ENCODE measurements at regions not wholly inside any gene's neighbourhood (a gene's known extent, or its start where the extent isn't known, plus 50 kb on each side); places are given as distances from the start of the nearest gene placed in this dataset.

- 86% methylated on average over 6 of the region's 6 CpGs for WGBS
- Histone ChIP-seq H2BK15ac (ENCODE audit: low read depth, poor library complexity, severe bottlenecking) (peak overlapping the region; percentile 23), H2BK12ac (ENCODE audit: low read length in 2 of 2) (peak overlapping the region; percentile 89 to 96), H3K36me3 (ENCODE audit: control insufficient read depth in 1 of 2, insufficient read depth in 2 of 2, low read depth in 1 of 2, low read length in 2 of 2) (no peaks in the 10 kb centered on the region), H3K23ac (ENCODE audit: low read length in 2 of 2) (no peak overlapping the region), H3K27ac (ENCODE audit: low read length, poor library complexity, severe bottlenecking) (peak overlapping the region; percentile 88), H3K14ac (ENCODE audit: low read length in 2 of 2) (no peak overlapping the region), H3K9me3 (ENCODE audit: control insufficient read depth, low read length) (no peaks in the 10 kb centered on the region), H3K4me1 (ENCODE audit: control insufficient read depth, insufficient read depth, low read depth, low read length) (peaks cover 18% of the 10 kb centered on the region), H3K4me2 (ENCODE audit: low read length, poor library complexity, severe bottlenecking) (no peak overlapping the region), H4K91ac (ENCODE audit: low read length) (peak overlapping the region; percentile 96), H3K79me1 (replicated peaks; ENCODE audit: low read length, poor library complexity, severe bottlenecking) (no peaks in the 10 kb centered on the region), H2AFZ (ENCODE audit: low read depth, low read length) (no peak overlapping the region), H4K8ac (ENCODE audit: low read length) (peak overlapping the region; percentile 70), H2AK5ac (ENCODE audit: low read length, severe bottlenecking) (peak overlapping the region; percentile 24), H2BK120ac (ENCODE audit: low read depth, low read length) (peak overlapping the region; percentile 89), H3K27me3 (ENCODE audit: control insufficient read depth in 1 of 2, insufficient read depth in 1 of 2, low read length in 2 of 2) (no peaks in the 10 kb centered on the region), H3K4me3 (ENCODE audit: insufficient read depth in 1 of 2, low read depth in 1 of 2, low read length in 2 of 2) (no peak overlapping the region), H3K9ac (ENCODE audit: low read length) (peak overlapping the region; percentile 28), H2BK5ac (ENCODE audit: low read depth, low read length, poor library complexity, severe bottlenecking) (no peak overlapping the region), H3K4ac (ENCODE audit: low read depth in 1 of 2, low read length in 2 of 2) (peak overlapping the region; percentile 57 to 87), H3K18ac (ENCODE audit: low read depth in 1 of 2, low read length in 2 of 2) (peak overlapping the region; percentile 40 to 87)
- no peak for DNase-seq
These were observed 143.2 kb downstream of the BOD1 start for GRCh38 chr5:173473288-173473687.

GRCh38 chr5:173472784-173473278, 143.6 kb downstream of the BOD1 start:
- Histone ChIP-seq H2BK120ac (ENCODE audit: low read depth, low read length) (peak overlapping the region; percentile 89), H4K8ac (ENCODE audit: low read length) (peak overlapping the region; percentile 78), H3K9me3 (ENCODE audit: control insufficient read depth, low read length) (no peaks in the 10 kb centered on the region), H3K23ac (ENCODE audit: low read length in 2 of 2) (peak overlapping the region in 1 of 2 experiments; percentile 34), H3K36me3 (ENCODE audit: control insufficient read depth in 1 of 2, insufficient read depth in 2 of 2, low read depth in 1 of 2, low read length in 2 of 2) (no peaks in the 10 kb centered on the region), H3K9ac (ENCODE audit: low read length) (peak overlapping the region; percentile 28), H2BK12ac (ENCODE audit: low read length in 2 of 2) (peak overlapping the region; percentile 34 to 89), H3K18ac (ENCODE audit: low read depth in 1 of 2, low read length in 2 of 2) (peak overlapping the region; percentile 86 to 87), H3K27ac (ENCODE audit: low read length, poor library complexity, severe bottlenecking) (peak overlapping the region; percentile 88), H2AK5ac (ENCODE audit: low read length, severe bottlenecking) (peak overlapping the region; percentile 36), H3K14ac (ENCODE audit: low read length in 2 of 2) (no peak overlapping the region), H3K4me2 (ENCODE audit: low read length, poor library complexity, severe bottlenecking) (no peak overlapping the region), H3K27me3 (ENCODE audit: control insufficient read depth in 1 of 2, insufficient read depth in 1 of 2, low read length in 2 of 2) (no peaks in the 10 kb centered on the region), H2BK15ac (ENCODE audit: low read depth, poor library complexity, severe bottlenecking) (peak overlapping the region; percentile 49), H2AFZ (ENCODE audit: low read depth, low read length) (no peak overlapping the region), H3K4ac (ENCODE audit: low read depth in 1 of 2, low read length in 2 of 2) (peak overlapping the region; percentile 57 to 87), H4K91ac (ENCODE audit: low read length) (peak overlapping the region; percentile 96), H3K4me1 (ENCODE audit: control insufficient read depth, insufficient read depth, low read depth, low read length) (peaks cover 14% of the 10 kb centered on the region), H3K4me3 (ENCODE audit: insufficient read depth in 1 of 2, low read depth in 1 of 2, low read length in 2 of 2) (no peak overlapping the region), H2BK5ac (ENCODE audit: low read depth, low read length, poor library complexity, severe bottlenecking) (no peak overlapping the region), H3K79me1 (replicated peaks; ENCODE audit: low read length, poor library complexity, severe bottlenecking) (no peaks in the 10 kb centered on the region)
- no peak for DNase-seq
- WGBS = 92% methylated on average over 2 of the region's 3 CpGs

GRCh38 chr5:173472164-173472563, 143.9 kb upstream of the STC2 start:
- H3K4ac ChIP-seq (ENCODE audit: low read depth in 1 of 2, low read length in 2 of 2) = no peak overlapping the region
- H2BK15ac ChIP-seq (ENCODE audit: low read depth, poor library complexity, severe bottlenecking) = no peak overlapping the region
- H3K9me3 ChIP-seq (ENCODE audit: control insufficient read depth, low read length) = no peaks in the 10 kb centered on the region
- H3K36me3 ChIP-seq (ENCODE audit: control insufficient read depth in 1 of 2, insufficient read depth in 2 of 2, low read depth in 1 of 2, low read length in 2 of 2) = no peaks in the 10 kb centered on the region
- no peak overlapping the region for H3K14ac ChIP-seq (ENCODE audit: low read length in 2 of 2)
- H2BK12ac ChIP-seq (ENCODE audit: low read length in 2 of 2) = no peak overlapping the region
- peak overlapping the region; percentile 88 for H3K27ac ChIP-seq (ENCODE audit: low read length, poor library complexity, severe bottlenecking)
- peak overlapping the region; percentile 28 for H3K9ac ChIP-seq (ENCODE audit: low read length)
- H3K79me1 ChIP-seq (replicated peaks; ENCODE audit: low read length, poor library complexity, severe bottlenecking) = no peaks in the 10 kb centered on the region
- no peak overlapping the region for H4K91ac ChIP-seq (ENCODE audit: low read length)
- DNase-seq = peak; percentile 94
- H3K23ac ChIP-seq (ENCODE audit: low read length in 2 of 2) = no peak overlapping the region
- no peak overlapping the region for H2BK5ac ChIP-seq (ENCODE audit: low read depth, low read length, poor library complexity, severe bottlenecking)
- H4K8ac ChIP-seq (ENCODE audit: low read length) = no peak overlapping the region
- WGBS = 13% methylated on average over 3 of the region's 3 CpGs
- H3K27me3 ChIP-seq (ENCODE audit: control insufficient read depth in 1 of 2, insufficient read depth in 1 of 2, low read length in 2 of 2) = no peaks in the 10 kb centered on the region
- no peak overlapping the region for H3K4me3 ChIP-seq (ENCODE audit: insufficient read depth in 1 of 2, low read depth in 1 of 2, low read length in 2 of 2)
- H3K18ac ChIP-seq (ENCODE audit: low read depth in 1 of 2, low read length in 2 of 2) = peak overlapping the region in 1 of 2 experiments; percentile 87
- H3K4me1 ChIP-seq (ENCODE audit: control insufficient read depth, insufficient read depth, low read depth, low read length) = peaks cover 12% of the 10 kb centered on the region
- H3K4me2 ChIP-seq (ENCODE audit: low read length, poor library complexity, severe bottlenecking) = no peak overlapping the region
- no peak overlapping the region for H2AFZ ChIP-seq (ENCODE audit: low read depth, low read length)
- H2AK5ac ChIP-seq (ENCODE audit: low read length, severe bottlenecking) = no peak overlapping the region
- H2BK120ac ChIP-seq (ENCODE audit: low read depth, low read length) = no peak overlapping the region

- H4K91ac ChIP-seq (ENCODE audit: low read length) = peak overlapping the region; percentile 30
- H4K8ac ChIP-seq (ENCODE audit: low read length) = no peak overlapping the region
- H2BK15ac ChIP-seq (ENCODE audit: low read depth, poor library complexity, severe bottlenecking) = peak overlapping the region; percentile 44
- H3K9ac ChIP-seq (ENCODE audit: low read length) = no peak overlapping the region
- H3K36me3 ChIP-seq (ENCODE audit: control insufficient read depth in 1 of 2, insufficient read depth in 2 of 2, low read depth in 1 of 2, low read length in 2 of 2) = no peaks in the 10 kb centered on the region
- WGBS = 94% methylated on average over 4 of the region's 4 CpGs
- peak; percentile 59 for DNase-seq
- H2AK5ac ChIP-seq (ENCODE audit: low read length, severe bottlenecking) = no peak overlapping the region
- no peak overlapping the region for H3K14ac ChIP-seq (ENCODE audit: low read length in 2 of 2)
- H2AFZ ChIP-seq (ENCODE audit: low read depth, low read length) = no peak overlapping the region
- no peaks in the 10 kb centered on the region for H3K27me3 ChIP-seq (ENCODE audit: control insufficient read depth in 1 of 2, insufficient read depth in 1 of 2, low read length in 2 of 2)
- H3K4me1 ChIP-seq (ENCODE audit: control insufficient read depth, insufficient read depth, low read depth, low read length) = peaks cover 7% of the 10 kb centered on the region
- H3K27ac ChIP-seq (ENCODE audit: low read length, poor library complexity, severe bottlenecking) = no peak overlapping the region
- H2BK120ac ChIP-seq (ENCODE audit: low read depth, low read length) = no peak overlapping the region
- no peak overlapping the region for H3K4me3 ChIP-seq (ENCODE audit: insufficient read depth in 1 of 2, low read depth in 1 of 2, low read length in 2 of 2)
- H3K9me3 ChIP-seq (ENCODE audit: control insufficient read depth, low read length) = no peaks in the 10 kb centered on the region
- no peak overlapping the region for H2BK5ac ChIP-seq (ENCODE audit: low read depth, low read length, poor library complexity, severe bottlenecking)
- no peaks in the 10 kb centered on the region for H3K79me1 ChIP-seq (replicated peaks; ENCODE audit: low read length, poor library complexity, severe bottlenecking)
- no peak overlapping the region for H3K4me2 ChIP-seq (ENCODE audit: low read length, poor library complexity, severe bottlenecking)
- no peak overlapping the region for H3K23ac ChIP-seq (ENCODE audit: low read length in 2 of 2)
- no peak overlapping the region for H3K4ac ChIP-seq (ENCODE audit: low read depth in 1 of 2, low read length in 2 of 2)
- peak overlapping the region in 1 of 2 experiments; percentile 52 for H2BK12ac ChIP-seq (ENCODE audit: low read length in 2 of 2)
- peak overlapping the region in 1 of 2 experiments; percentile 17 for H3K18ac ChIP-seq (ENCODE audit: low read depth in 1 of 2, low read length in 2 of 2)
These were observed 140.6 kb upstream of the STC2 start for GRCh38 chr5:173468821-173469251.
